AG09319 (cell line): ENCODE measurements at regions not wholly inside any gene's neighbourhood (a gene's known extent, or its start where the extent isn't known, plus 50 kb on each side); places are given as distances from the start of the nearest gene placed in this dataset.
A peak's percentile ranks its signal among the peaks of the same experiment; 100 is the strongest.

Experiments used
- DNase-seq: peaks from one replicate; pipeline ENCODE4 v3.0.0-alpha.2; 2010; ENCODE audit warnings: low read depth; ENCODE audit errors: extremely low read depth
- CTCF ChIP-seq: IDR thresholded peaks from 2 replicates; pipeline ENCODE4 v1.5.1; 2011; ENCODE audit warnings: low read depth, mild to moderate bottlenecking, inconsistent platforms, low read length, moderate library complexity

- TF ChIP-seq CTCF, result no peak
- DNase-seq, result no peak
Measured at GRCh38 chr13:53131361-53131760, 102.7 kb downstream of the OLFM4 start.

GRCh38 chr13:53135301-53135700 is 106.7 kb downstream of the OLFM4 start:
- DNase-seq, result no peak
- no peak for TF ChIP-seq CTCF

GRCh38 chr13:53136554-53137215 is 108.1 kb downstream of the OLFM4 start:
- no peak for DNase-seq
- TF ChIP-seq CTCF, result no peak

- no peak for TF ChIP-seq CTCF
- peak; percentile 77 for DNase-seq
Measured at GRCh38 chr13:53137779-53138178, 109.2 kb downstream of the OLFM4 start.

GRCh38 chr13:53138376-53139036 is 109.9 kb downstream of the OLFM4 start:
- peak; percentile 37 for DNase-seq

GRCh38 chr13:53141336-53141735 is 112.7 kb downstream of the OLFM4 start:
- TF ChIP-seq CTCF, result no peak
- DNase-seq, result no peak

More at GRCh38 chr13:53138376-53139036, 109.9 kb downstream of the OLFM4 start:
- TF ChIP-seq CTCF, result no peak

GRCh38 chr13:53142306-53142705 is 113.7 kb downstream of the OLFM4 start:
- DNase-seq, result no peak
- TF ChIP-seq CTCF, result no peak
